ENCODE measurements at regions not wholly inside any gene's neighbourhood (a gene's known extent, or its start where the extent isn't known, plus 50 kb on each side); places are given as distances from the start of the nearest gene placed in this dataset.

DNA sequence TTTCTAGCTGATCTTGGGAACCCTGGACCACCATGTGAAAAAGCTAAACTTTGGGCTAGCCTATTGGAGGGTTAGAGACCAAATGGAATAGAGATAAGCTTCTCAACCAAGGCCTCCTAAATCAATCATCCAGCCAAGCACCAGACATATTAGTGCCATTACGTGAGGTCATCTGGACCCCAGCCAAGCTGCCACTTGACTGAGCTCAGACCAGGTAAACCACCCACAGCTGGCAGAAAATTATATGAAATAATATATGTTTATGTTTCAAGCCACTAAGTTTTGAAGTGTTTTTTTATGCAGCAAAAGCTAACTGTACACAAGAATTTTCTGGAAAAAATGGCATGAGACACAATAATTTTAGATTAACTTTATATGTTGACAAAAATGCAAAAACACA is 82.6 kb upstream of the PCGF5 start:
- no peak for TF ChIP-seq CTCF (conservative IDR thresholded peaks at IDR 0.05)
- no peak for TF ChIP-seq EZH2 (IDR thresholded peaks at IDR 0.05; ENCODE audit: low read depth)

All from PC-9 (cell line).